ENCODE measurements at regions not wholly inside any gene's neighbourhood (a gene's known extent, or its start where the extent isn't known, plus 50 kb on each side); places are given as distances from the start of the nearest gene placed in this dataset.

DNA sequence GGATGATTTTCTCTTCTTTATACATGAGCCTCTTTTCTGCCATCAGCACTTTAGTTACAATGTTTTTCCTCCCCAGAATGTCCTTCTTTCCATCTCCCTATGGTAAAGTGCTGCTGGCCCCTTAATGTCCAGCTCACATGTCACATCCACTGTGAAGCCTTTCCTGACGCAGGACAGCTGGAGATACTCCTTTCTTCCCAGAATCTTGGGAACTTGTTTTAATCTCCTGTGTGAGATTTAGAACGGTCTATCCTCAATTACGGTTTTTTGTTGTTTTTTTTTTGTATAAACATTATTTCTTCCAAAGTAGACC is 147.7 kb upstream of the TSC22D2 start:
- TF ChIP-seq, protein P1, sequence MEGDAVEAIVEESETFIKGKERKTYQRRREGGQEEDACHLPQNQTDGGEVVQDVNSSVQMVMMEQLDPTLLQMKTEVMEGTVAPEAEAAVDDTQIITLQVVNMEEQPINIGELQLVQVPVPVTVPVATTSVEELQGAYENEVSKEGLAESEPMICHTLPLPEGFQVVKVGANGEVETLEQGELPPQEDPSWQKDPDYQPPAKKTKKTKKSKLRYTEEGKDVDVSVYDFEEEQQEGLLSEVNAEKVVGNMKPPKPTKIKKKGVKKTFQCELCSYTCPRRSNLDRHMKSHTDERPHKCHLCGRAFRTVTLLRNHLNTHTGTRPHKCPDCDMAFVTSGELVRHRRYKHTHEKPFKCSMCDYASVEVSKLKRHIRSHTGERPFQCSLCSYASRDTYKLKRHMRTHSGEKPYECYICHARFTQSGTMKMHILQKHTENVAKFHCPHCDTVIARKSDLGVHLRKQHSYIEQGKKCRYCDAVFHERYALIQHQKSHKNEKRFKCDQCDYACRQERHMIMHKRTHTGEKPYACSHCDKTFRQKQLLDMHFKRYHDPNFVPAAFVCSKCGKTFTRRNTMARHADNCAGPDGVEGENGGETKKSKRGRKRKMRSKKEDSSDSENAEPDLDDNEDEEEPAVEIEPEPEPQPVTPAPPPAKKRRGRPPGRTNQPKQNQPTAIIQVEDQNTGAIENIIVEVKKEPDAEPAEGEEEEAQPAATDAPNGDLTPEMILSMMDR (IDR thresholded peaks at IDR 0.05), result no peak
- TF ChIP-seq POLR2A (IDR thresholded peaks at IDR 0.05), result no peak
- no peak for TF ChIP-seq EP300 (IDR thresholded peaks at IDR 0.05)
- TF ChIP-seq POLR2AphosphoS5 (IDR thresholded peaks at IDR 0.05), result no peak
